GM23338 (cell line): ENCODE measurements at regions not wholly inside any gene's neighbourhood (a gene's known extent, or its start where the extent isn't known, plus 50 kb on each side); places are given as distances from the start of the nearest gene placed in this dataset.

Experiments used
- ATAC-seq: fragments of 200-7000 bp; cut with Tn5 transposase; 3 replicates; pipeline ENCODE4 v1.9.1; 2020
- DNase-seq: peaks from one replicate; pipeline ENCODE4 v3.0.0-alpha.2; 2015; ENCODE audit warnings: low spot score
- H2AFZ ChIP-seq: fragments of 200-600 bp; sonication (generic); 2 replicates; pipeline ENCODE4 v1.8.0; 2016; ENCODE audit warnings: antibody characterized with exemption, mild to moderate bottlenecking, moderate library complexity
- H3F3A ChIP-seq: fragments of 200-600 bp; sonication (generic); replicated peaks from 2 replicates; pipeline ENCODE4 v1.8.0; 2017; ENCODE audit warnings: antibody characterized with exemption, mixed run types, low read depth
- H3K27ac ChIP-seq: fragments of 200-600 bp; sonication (generic); 2 replicates; pipeline ENCODE4 v1.6.1; 2016; ENCODE audit warnings: low read depth
- H3K27me3 ChIP-seq: fragments of 200-600 bp; sonication (generic); 2 replicates; pipeline ENCODE4 v1.8.0; 2016; ENCODE audit warnings: mild to moderate bottlenecking, mixed run types, moderate library complexity; ENCODE audit not compliant: insufficient read depth
- H3K36me3 ChIP-seq: fragments of 200-600 bp; sonication (generic); 2 replicates; pipeline ENCODE4 v1.8.0; 2016; ENCODE audit warnings: mild to moderate bottlenecking; ENCODE audit not compliant: insufficient read depth
- H3K4me1 ChIP-seq: fragments of 200-600 bp; sonication (generic); 2 replicates; pipeline ENCODE4 v1.8.0; 2016; ENCODE audit warnings: mild to moderate bottlenecking, moderate library complexity; ENCODE audit not compliant: insufficient read depth
- H3K4me2 ChIP-seq: fragments of 200-600 bp; sonication (generic); 2 replicates; pipeline ENCODE4 v1.7.1; 2017; ENCODE audit warnings: mixed run types
- H3K4me3 ChIP-seq: fragments of 200-600 bp; sonication (generic); 2 replicates; pipeline ENCODE4 v1.6.1; 2016; ENCODE audit warnings: mixed run types
- H3K79me2 ChIP-seq: fragments of 200-600 bp; sonication (generic); replicated peaks from 2 replicates; pipeline ENCODE4 v1.8.0; 2017; ENCODE audit warnings: mild to moderate bottlenecking; ENCODE audit not compliant: insufficient read depth
- H3K9me2 ChIP-seq: fragments of 200-600 bp; sonication (generic); 2 replicates; pipeline ENCODE4 v1.8.0; 2017; ENCODE audit not compliant: insufficient read depth
- H4K20me1 ChIP-seq: fragments of 200-600 bp; sonication (generic); replicated peaks from 2 replicates; pipeline ENCODE4 v1.8.0; 2017; ENCODE audit warnings: mild to moderate bottlenecking; ENCODE audit not compliant: insufficient read depth
- H3K27ac Mint-ChIP-seq: 2 replicates; pipeline ENCODE4 v1.8.0; 2020; ENCODE audit warnings: inconsistent platforms, mild to moderate bottlenecking, moderate library complexity, mixed read lengths
- H3K27me3 Mint-ChIP-seq: 3 replicates; pipeline ENCODE4 v1.8.0; 2022; ENCODE audit warnings: low read depth, mild to moderate bottlenecking, moderate library complexity, mixed read lengths, inconsistent platforms; ENCODE audit not compliant: insufficient read depth, poor library complexity
- H3K36me3 Mint-ChIP-seq: 3 replicates; pipeline ENCODE4 v1.8.0; 2021; ENCODE audit warnings: low read depth, mild to moderate bottlenecking, inconsistent platforms, moderate library complexity, mixed read lengths
- H3K4me1 Mint-ChIP-seq: 3 replicates; pipeline ENCODE4 v1.8.0; 2020; ENCODE audit warnings: mild to moderate bottlenecking, inconsistent platforms, mixed read lengths
- H3K4me3 Mint-ChIP-seq: 3 replicates; pipeline ENCODE4 v1.8.0; 2021; ENCODE audit warnings: moderate library complexity, mild to moderate bottlenecking, inconsistent platforms, mixed read lengths
- H3K9me3 Mint-ChIP-seq: 3 replicates; pipeline ENCODE4 v1.8.0; 2020; ENCODE audit warnings: moderate library complexity, mild to moderate bottlenecking, inconsistent platforms, mixed read lengths
- CREB1 ChIP-seq: fragments of 250-450 bp; sonication (Bioruptor Pico); IDR thresholded peaks from 2 replicates; pipeline ENCODE4 v1.5.0; 2020; ENCODE audit warnings: low read depth, mild to moderate bottlenecking, moderate library complexity
- EZH2 ChIP-seq: fragments of 200-600 bp; sonication (generic); IDR thresholded peaks from one replicate; pipeline ENCODE4 v1.8.0; 2017; ENCODE audit warnings: antibody characterized with exemption, mild to moderate bottlenecking, low read depth; ENCODE audit not compliant: unreplicated experiment
- EZH2phosphoT487 ChIP-seq: fragments of 200-600 bp; sonication (generic); IDR thresholded peaks from one replicate; pipeline ENCODE4 v1.8.1; 2018; ENCODE audit warnings: antibody characterized with exemption; ENCODE audit not compliant: unreplicated experiment
- JUNB ChIP-seq: IDR thresholded peaks from one replicate; pipeline ENCODE4 v1.6.1; 2016; ENCODE audit warnings: antibody characterized with exemption; ENCODE audit not compliant: unreplicated experiment
- NANOG ChIP-seq: IDR thresholded peaks from 2 replicates; pipeline ENCODE4 v1.6.1; 2016; ENCODE audit warnings: antibody characterized with exemption, borderline replicate concordance
- POLR2AphosphoS5 ChIP-seq: IDR thresholded peaks from 2 replicates; pipeline ENCODE4 v1.6.1; 2016; ENCODE audit warnings: antibody characterized with exemption, low read depth
- STAT1 ChIP-seq: IDR thresholded peaks from one replicate; pipeline ENCODE4 v1.6.1; 2016; ENCODE audit warnings: antibody characterized with exemption; ENCODE audit not compliant: unreplicated experiment
- ZNF114 ChIP-seq: fragments of 250-450 bp; sonication (Bioruptor Pico); IDR thresholded peaks from 2 replicates; pipeline ENCODE4 v1.5.0; 2020; ENCODE audit warnings: mild to moderate bottlenecking, moderate library complexity
- ZNF331 ChIP-seq: fragments of 250-450 bp; sonication (Bioruptor Pico); IDR thresholded peaks from 2 replicates; pipeline ENCODE4 v1.5.0; 2020; ENCODE audit warnings: low read depth, mild to moderate bottlenecking, moderate library complexity
- TF ChIP-seq, protein P1 (sequence below): IDR thresholded peaks from one replicate; pipeline ENCODE4 v1.6.1; 2018; ENCODE audit warnings: antibody characterized with exemption; ENCODE audit not compliant: unreplicated experiment
- TF ChIP-seq, protein P2 (sequence below), 2 experiments: fragments of 200-600 bp in 1 of 2; sonication (generic) in 1 of 2; conservative IDR thresholded peaks; 2 replicates each; pipeline versions ENCODE4 v1.5.1 to v1.6.1; 2016 to 2017; ENCODE audit warnings: antibody characterized with exemption in 2 of 2, low read depth in 2 of 2, mild to moderate bottlenecking in 2 of 2, moderate library complexity in 1 of 2
- TF ChIP-seq, protein P3 (sequence below): fragments of 250-450 bp; sonication (Bioruptor Pico); IDR thresholded peaks from 2 replicates; pipeline ENCODE4 v1.5.0; 2020; ENCODE audit warnings: mild to moderate bottlenecking, moderate library complexity

DNA sequence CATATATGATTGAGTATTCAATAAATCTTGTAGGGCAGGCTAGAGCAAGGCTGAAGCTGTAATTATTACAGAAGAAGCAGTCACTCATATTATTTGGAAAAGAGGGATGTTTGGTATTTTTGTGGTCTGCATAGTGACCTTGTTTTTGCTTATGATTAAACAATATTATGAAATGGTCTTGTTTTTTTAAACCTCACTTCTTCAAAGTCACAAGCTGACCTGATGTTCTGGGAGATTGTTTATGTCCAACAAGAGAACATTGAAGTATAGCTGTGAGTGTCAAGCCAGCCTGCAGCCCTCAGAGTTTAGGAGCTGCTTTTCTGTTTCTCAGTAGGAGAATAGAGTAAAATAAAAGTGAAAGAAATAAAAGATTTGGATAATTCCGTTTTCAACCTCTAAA, 342.2 kb downstream of the LRRC70 start:
- DNase-seq (no peak), ATAC-seq (no peak)
- Histone ChIP-seq H2AFZ (no peak overlapping the region), H3K4me2 (no peak overlapping the region), H3K27ac (no peak overlapping the region), H3K27me3 (no peaks in the 10 kb centered on the region), H3K4me1 (no peaks in the 10 kb centered on the region), H3K4me3 (no peak overlapping the region), H3K79me2 (no peaks in the 10 kb centered on the region), H3F3A (no peaks in the 10 kb centered on the region), H4K20me1 (no peaks in the 10 kb centered on the region), H3K9me2 (peaks cover 13% of the 10 kb centered on the region), H3K36me3 (no peaks in the 10 kb centered on the region)
- Mint-ChIP-seq H3K4me1 (no peaks in the 10 kb centered on the region), H3K9me3 (no peaks in the 10 kb centered on the region), H3K27me3 (no peaks in the 10 kb centered on the region), H3K27ac (no peak overlapping the region), H3K4me3 (no peak overlapping the region), H3K36me3 (no peaks in the 10 kb centered on the region)
- TF ChIP-seq EZH2: no peak

DNA sequence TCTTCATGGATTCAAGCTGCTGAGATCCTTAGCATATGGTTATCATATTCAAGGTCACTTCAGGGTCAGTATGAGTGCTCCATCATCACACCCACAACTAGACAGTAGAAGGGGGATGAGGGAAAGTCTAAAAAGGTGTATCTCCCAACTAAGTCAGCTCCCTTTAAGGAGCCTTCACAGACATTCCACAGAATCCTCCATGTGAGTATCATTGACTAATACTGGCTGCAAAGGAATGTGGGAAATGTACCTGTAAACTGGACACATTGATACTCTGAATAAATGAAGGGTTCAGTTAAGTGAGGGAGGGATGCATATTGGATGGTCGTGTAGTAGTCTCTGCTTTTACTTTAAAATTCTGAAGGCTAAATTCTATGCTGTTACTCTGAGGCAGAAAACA, 330.7 kb downstream of the LRRC70 start:
- H2AFZ ChIP-seq: no peak overlapping the region
- H3K27ac ChIP-seq: no peak overlapping the region
- DNase-seq: no peak
- H3K36me3 Mint-ChIP-seq: no peaks in the 10 kb centered on the region
- H3K27ac Mint-ChIP-seq: 0 out of 2 replicates have a peak overlapping the region, but pooled peaks have one; percentile 8
- no peak overlapping the region for H3K4me3 ChIP-seq
- H4K20me1 ChIP-seq: no peaks in the 10 kb centered on the region
- H3K36me3 ChIP-seq: 0 out of 2 replicates have a peak, but pooled peaks cover 3% of the 10 kb centered on the region
- no peaks in the 10 kb centered on the region for H3K9me2 ChIP-seq
- no peak overlapping the region for H3K4me2 ChIP-seq
- no peaks in the 10 kb centered on the region for H3F3A ChIP-seq
- peaks cover 7% of the 10 kb centered on the region; the same call in 1 of the 2 replicates for H3K4me1 ChIP-seq
- no peaks in the 10 kb centered on the region for H3K27me3 Mint-ChIP-seq
- H3K4me3 Mint-ChIP-seq: no peak overlapping the region
- H3K4me1 Mint-ChIP-seq: peaks cover 12% of the 10 kb centered on the region
- H3K9me3 Mint-ChIP-seq: peaks cover 6% of the 10 kb centered on the region; the same call in 1 of the 3 replicates
- H3K27me3 ChIP-seq: no peaks in the 10 kb centered on the region
- no peaks in the 10 kb centered on the region for H3K79me2 ChIP-seq
- ATAC-seq: no peak
- TF ChIP-seq ZNF331: no peak
- TF ChIP-seq NANOG: no peak
- TF ChIP-seq, protein P1, sequence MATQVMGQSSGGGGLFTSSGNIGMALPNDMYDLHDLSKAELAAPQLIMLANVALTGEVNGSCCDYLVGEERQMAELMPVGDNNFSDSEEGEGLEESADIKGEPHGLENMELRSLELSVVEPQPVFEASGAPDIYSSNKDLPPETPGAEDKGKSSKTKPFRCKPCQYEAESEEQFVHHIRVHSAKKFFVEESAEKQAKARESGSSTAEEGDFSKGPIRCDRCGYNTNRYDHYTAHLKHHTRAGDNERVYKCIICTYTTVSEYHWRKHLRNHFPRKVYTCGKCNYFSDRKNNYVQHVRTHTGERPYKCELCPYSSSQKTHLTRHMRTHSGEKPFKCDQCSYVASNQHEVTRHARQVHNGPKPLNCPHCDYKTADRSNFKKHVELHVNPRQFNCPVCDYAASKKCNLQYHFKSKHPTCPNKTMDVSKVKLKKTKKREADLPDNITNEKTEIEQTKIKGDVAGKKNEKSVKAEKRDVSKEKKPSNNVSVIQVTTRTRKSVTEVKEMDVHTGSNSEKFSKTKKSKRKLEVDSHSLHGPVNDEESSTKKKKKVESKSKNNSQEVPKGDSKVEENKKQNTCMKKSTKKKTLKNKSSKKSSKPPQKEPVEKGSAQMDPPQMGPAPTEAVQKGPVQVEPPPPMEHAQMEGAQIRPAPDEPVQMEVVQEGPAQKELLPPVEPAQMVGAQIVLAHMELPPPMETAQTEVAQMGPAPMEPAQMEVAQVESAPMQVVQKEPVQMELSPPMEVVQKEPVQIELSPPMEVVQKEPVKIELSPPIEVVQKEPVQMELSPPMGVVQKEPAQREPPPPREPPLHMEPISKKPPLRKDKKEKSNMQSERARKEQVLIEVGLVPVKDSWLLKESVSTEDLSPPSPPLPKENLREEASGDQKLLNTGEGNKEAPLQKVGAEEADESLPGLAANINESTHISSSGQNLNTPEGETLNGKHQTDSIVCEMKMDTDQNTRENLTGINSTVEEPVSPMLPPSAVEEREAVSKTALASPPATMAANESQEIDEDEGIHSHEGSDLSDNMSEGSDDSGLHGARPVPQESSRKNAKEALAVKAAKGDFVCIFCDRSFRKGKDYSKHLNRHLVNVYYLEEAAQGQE: no peak
- TF ChIP-seq CREB1: no peak
- no peak for TF ChIP-seq STAT1
- TF ChIP-seq, protein P2, sequence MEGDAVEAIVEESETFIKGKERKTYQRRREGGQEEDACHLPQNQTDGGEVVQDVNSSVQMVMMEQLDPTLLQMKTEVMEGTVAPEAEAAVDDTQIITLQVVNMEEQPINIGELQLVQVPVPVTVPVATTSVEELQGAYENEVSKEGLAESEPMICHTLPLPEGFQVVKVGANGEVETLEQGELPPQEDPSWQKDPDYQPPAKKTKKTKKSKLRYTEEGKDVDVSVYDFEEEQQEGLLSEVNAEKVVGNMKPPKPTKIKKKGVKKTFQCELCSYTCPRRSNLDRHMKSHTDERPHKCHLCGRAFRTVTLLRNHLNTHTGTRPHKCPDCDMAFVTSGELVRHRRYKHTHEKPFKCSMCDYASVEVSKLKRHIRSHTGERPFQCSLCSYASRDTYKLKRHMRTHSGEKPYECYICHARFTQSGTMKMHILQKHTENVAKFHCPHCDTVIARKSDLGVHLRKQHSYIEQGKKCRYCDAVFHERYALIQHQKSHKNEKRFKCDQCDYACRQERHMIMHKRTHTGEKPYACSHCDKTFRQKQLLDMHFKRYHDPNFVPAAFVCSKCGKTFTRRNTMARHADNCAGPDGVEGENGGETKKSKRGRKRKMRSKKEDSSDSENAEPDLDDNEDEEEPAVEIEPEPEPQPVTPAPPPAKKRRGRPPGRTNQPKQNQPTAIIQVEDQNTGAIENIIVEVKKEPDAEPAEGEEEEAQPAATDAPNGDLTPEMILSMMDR (conservative IDR thresholded peaks at IDR 0.05; ENCODE audit: low read depth in 2 of 2): no peak
- no peak for TF ChIP-seq EZH2
- TF ChIP-seq POLR2AphosphoS5: no peak
- TF ChIP-seq JUNB: no peak
- TF ChIP-seq ZNF114 (CRISPR knock-in tag): no peak
- no peak for TF ChIP-seq EZH2phosphoT487
- TF ChIP-seq, protein P3, sequence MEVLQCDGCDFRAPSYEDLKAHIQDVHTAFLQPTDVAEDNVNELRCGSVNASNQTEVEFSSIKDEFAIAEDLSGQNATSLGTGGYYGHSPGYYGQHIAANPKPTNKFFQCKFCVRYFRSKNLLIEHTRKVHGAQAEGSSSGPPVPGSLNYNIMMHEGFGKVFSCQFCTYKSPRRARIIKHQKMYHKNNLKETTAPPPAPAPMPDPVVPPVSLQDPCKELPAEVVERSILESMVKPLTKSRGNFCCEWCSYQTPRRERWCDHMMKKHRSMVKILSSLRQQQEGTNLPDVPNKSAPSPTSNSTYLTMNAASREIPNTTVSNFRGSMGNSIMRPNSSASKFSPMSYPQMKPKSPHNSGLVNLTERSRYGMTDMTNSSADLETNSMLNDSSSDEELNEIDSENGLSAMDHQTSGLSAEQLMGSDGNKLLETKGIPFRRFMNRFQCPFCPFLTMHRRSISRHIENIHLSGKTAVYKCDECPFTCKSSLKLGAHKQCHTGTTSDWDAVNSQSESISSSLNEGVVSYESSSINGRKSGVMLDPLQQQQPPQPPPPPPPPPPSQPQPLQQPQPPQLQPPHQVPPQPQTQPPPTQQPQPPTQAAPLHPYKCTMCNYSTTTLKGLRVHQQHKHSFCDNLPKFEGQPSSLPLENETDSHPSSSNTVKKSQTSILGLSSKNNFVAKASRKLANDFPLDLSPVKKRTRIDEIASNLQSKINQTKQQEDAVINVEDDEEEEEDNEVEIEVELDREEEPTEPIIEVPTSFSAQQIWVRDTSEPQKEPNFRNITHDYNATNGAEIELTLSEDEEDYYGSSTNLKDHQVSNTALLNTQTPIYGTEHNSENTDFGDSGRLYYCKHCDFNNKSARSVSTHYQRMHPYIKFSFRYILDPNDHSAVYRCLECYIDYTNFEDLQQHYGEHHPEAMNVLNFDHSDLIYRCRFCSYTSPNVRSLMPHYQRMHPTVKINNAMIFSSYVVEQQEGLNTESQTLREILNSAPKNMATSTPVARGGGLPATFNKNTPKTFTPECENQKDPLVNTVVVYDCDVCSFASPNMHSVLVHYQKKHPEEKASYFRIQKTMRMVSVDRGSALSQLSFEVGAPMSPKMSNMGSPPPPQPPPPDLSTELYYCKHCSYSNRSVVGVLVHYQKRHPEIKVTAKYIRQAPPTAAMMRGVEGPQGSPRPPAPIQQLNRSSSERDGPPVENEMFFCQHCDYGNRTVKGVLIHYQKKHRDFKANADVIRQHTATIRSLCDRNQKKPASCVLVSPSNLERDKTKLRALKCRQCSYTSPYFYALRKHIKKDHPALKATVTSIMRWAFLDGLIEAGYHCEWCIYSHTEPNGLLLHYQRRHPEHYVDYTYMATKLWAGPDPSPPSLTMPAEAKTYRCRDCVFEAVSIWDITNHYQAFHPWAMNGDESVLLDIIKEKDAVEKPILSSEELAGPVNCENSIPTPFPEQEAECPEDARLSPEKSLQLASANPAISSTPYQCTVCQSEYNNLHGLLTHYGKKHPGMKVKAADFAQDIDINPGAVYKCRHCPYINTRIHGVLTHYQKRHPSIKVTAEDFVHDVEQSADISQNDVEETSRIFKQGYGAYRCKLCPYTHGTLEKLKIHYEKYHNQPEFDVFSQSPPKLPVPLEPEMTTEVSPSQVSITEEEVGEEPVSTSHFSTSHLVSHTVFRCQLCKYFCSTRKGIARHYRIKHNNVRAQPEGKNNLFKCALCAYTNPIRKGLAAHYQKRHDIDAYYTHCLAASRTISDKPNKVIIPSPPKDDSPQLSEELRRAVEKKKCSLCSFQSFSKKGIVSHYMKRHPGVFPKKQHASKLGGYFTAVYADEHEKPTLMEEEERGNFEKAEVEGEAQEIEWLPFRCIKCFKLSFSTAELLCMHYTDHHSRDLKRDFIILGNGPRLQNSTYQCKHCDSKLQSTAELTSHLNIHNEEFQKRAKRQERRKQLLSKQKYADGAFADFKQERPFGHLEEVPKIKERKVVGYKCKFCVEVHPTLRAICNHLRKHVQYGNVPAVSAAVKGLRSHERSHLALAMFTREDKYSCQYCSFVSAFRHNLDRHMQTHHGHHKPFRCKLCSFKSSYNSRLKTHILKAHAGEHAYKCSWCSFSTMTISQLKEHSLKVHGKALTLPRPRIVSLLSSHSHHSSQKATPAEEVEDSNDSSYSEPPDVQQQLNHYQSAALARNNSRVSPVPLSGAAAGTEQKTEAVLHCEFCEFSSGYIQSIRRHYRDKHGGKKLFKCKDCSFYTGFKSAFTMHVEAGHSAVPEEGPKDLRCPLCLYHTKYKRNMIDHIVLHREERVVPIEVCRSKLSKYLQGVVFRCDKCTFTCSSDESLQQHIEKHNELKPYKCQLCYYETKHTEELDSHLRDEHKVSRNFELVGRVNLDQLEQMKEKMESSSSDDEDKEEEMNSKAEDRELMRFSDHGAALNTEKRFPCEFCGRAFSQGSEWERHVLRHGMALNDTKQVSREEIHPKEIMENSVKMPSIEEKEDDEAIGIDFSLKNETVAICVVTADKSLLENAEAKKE (CRISPR knock-in tag): no peak
